ENCODE measurements at regions not wholly inside any gene's neighbourhood (a gene's known extent, or its start where the extent isn't known, plus 50 kb on each side); places are given as distances from the start of the nearest gene placed in this dataset.

GRCh38 chr15:62934236-62934971 is 108.1 kb upstream of the TPM1 start:
- no peak for DNase-seq

GRCh38 chr15:62935300-62936081 is 107.1 kb upstream of the TPM1 start:
- no peak for DNase-seq

GRCh38 chr15:62938825-62939224 is 103.7 kb upstream of the TPM1 start:
- no peak for DNase-seq

GRCh38 chr15:62940093-62940754 is 102.3 kb upstream of the TPM1 start:
- no peak for DNase-seq

GRCh38 chr15:62940755-62941361 is 101.7 kb upstream of the TPM1 start:
- DNase-seq: no peak

GRCh38 chr15:62941699-62942098 is 100.8 kb upstream of the TPM1 start:
- no peak for DNase-seq

- DNase-seq: no peak
These were observed 100.1 kb upstream of the TPM1 start for GRCh38 chr15:62942428-62942827.

- no peak for DNase-seq
These were observed 97.5 kb upstream of the TPM1 start for GRCh38 chr15:62945063-62945462.

GRCh38 chr15:62945760-62946159 is 96.8 kb upstream of the TPM1 start:
- no peak for DNase-seq

GRCh38 chr15:62946940-62947339 is 95.6 kb upstream of the TPM1 start:
- no peak for DNase-seq

GRCh38 chr15:62950462-62950931 is 92.0 kb upstream of the TPM1 start:
- DNase-seq: no peak

- no peak for DNase-seq
These were observed 91.1 kb upstream of the TPM1 start for GRCh38 chr15:62951481-62951880.

GRCh38 chr15:62953021-62953420 is 89.5 kb upstream of the TPM1 start:
- DNase-seq: no peak

- no peak for DNase-seq
These were observed 89.0 kb upstream of the TPM1 start for GRCh38 chr15:62953496-62954045.

GRCh38 chr15:62957130-62957529 is 85.4 kb upstream of the TPM1 start:
- DNase-seq: no peak

- no peak for DNase-seq
These were observed 83.8 kb upstream of the TPM1 start for GRCh38 chr15:62958528-62959363.

- DNase-seq: no peak
These were observed 81.4 kb upstream of the TPM1 start for GRCh38 chr15:62961134-62961533.

- no peak for DNase-seq
These were observed 80.2 kb upstream of the TPM1 start for GRCh38 chr15:62962101-62962995.

- DNase-seq: no peak
These were observed 78.3 kb upstream of the TPM1 start for GRCh38 chr15:62964251-62964650.

- no peak for DNase-seq
These were observed 76.1 kb upstream of the TPM1 start for GRCh38 chr15:62966294-62967078.

Measured in CD4-positive, alpha-beta T cell treated with Interleukin-6 for 4 hours (primary cell).